Sigmoid colon (tissue), 4 donors: ENCODE measurements at regions not wholly inside any gene's neighbourhood (a gene's known extent, or its start where the extent isn't known, plus 50 kb on each side); places are given as distances from the start of the nearest gene placed in this dataset.

Experiments
- CTCF ChIP-seq, 4 experiments: fragments of 450-650 bp in 3 of 4; fragments of 200-600 bp in 1 of 4; IDR thresholded peaks; one replicate each; pipeline ENCODE4 v1.5.1; 2016 to 2019; ENCODE audit warnings: antibody characterized with exemption in 4 of 4, mild to moderate bottlenecking in 3 of 4, moderate library complexity in 2 of 4
- EP300 ChIP-seq, 4 donors: sonication (generic); formaldehyde crosslinking; IDR thresholded peaks; one replicate each; pipeline ENCODE4 v1.6.1; 2017; ENCODE audit warnings: antibody characterized with exemption in 4 of 4
- POLR2AphosphoS5 ChIP-seq, 4 donors: sonication (generic); formaldehyde crosslinking; IDR thresholded peaks; one replicate each; pipeline ENCODE4 v1.6.1; 2017; ENCODE audit warnings: antibody characterized with exemption in 4 of 4

GRCh38 chr3:182294256-182294655, 499.0 kb upstream of the ATP11B start:
- TF ChIP-seq CTCF (IDR thresholded peaks at IDR 0.05) = no peak
- no peak for TF ChIP-seq EP300 (IDR thresholded peaks at IDR 0.05)
- no peak for TF ChIP-seq POLR2AphosphoS5 (IDR thresholded peaks at IDR 0.05)
